ENCODE measurements at regions not wholly inside any gene's neighbourhood (a gene's known extent, or its start where the extent isn't known, plus 50 kb on each side); places are given as distances from the start of the nearest gene placed in this dataset.
A peak's percentile ranks its signal among the peaks of the same experiment; 100 is the strongest.

DNA sequence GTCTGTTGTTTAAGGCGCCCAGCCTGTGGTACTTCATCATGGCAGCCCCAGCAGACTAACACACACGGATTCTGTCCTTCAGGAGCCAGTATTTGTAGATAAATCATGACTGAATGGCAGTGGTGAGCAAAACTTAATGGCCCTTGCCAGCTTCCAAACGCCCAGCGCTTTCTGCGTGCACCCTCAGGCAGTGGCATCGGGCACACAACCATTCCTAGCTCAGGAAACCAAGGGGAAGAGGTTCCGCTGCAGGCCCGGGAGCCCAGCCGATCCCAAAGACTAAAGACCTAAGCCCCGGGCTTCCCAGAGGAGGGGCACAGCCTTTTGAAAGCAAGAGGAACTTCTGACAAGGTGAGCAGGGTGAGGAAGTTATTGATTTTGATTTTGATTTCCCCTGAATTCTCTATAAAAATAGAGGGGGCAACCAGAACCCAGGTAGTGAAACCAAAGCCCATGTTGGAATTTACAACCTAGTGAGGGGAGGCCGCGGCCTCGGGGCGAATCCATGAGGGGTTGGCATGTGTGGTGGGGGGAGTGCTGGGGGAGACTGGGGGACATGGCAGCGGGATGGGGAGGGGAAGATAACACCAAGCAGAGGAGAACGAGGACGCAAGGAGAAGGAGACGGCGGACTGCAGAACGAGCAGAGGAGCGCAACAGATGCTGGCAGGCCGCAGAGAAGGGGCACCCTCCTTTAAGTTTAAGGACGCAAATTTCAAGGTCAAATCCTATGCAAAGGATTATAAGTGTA lies 79.9 kb upstream of the SEPTIN5 start:
- DNase-seq, result no peak
- intact Hi-C loops (cut with DNase I), result loop anchor here (5.0 to 10.0 kb wide), 3 partner anchors 60 to 490 kb away; partner anchors contain the start of gene ESS2 (in 1 of the 2)
- ATAC-seq, result no peak

DNA sequence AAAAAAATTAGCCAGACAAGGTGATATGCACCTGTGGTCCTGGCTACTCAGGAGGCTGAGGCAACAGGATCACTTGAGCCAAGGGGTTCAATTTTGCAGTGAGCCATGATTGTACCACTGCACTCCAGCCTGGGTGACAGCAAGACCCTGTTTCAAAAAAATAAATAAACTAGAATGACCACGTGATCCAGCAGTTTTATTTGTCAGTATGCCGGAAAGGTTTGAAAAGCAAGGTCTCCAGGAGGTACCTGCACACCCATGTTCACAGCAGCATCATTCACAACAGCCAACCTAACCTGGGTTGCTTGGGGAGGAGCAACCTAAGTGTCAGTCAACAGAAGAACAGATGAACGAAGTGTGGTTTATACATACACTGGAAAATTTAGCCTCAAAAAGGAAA lies 78.7 kb upstream of the SEPTIN5 start:
- DNase-seq (no peak), ATAC-seq (no peak)
- intact Hi-C loops (cut with DNase I), result loop anchor here (10.0 kb wide), 2 partner anchors 59 to 491 kb away; partner anchors contain the start of gene ESS2 (in 1 of the 2)

- ATAC-seq, result no peak
- intact Hi-C loops (cut with DNase I), result loop anchor here (10.0 kb wide), 2 partner anchors 58 to 492 kb away; partner anchors contain the start of gene ESS2 (in 1 of the 2)
- no peak for DNase-seq
Observed at GRCh38 chr22:19636696-19637407, 77.5 kb upstream of the SEPTIN5 start.

DNA sequence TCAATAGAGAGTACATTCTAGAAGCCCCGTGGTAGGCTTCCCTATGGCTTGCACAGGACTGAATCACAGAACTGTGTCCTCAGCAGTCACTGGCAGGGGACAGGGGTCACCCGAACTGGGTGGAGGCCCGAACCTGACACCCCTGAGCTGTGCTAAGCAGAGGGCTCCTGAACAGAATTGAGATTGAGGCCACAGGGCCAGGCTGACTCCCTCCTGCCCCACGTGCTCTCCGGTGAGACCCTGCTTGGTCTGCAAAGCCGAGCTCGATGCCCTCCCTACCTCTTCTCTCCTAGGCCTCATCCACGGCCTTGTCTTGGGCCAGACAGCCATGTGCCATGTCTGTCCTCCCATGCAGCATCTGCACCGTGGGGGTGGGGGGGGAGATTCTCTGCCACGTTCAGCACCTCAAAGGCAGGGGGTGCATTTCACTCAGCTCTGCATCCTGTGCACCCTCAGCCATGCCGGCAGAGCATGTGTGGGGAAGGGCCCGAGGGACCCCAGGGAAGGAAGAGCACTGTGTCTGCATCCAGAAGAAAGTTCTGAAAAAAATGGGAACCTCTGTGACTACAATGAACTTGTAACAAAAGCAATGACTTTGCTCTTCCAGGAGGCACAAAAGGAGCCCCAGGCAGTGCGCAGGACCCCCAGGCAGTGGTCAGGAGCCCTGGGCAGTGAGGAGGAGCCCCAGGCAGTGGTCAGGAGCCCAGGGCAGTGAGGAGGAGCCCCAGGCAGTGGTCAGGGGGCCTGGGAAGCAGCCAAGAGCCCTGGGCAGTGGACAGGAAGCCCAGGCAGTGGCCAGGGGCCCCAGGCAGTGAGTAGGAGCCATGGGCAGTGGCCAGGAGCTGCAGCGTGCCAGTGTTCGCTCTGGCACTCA lies 76.7 kb upstream of the SEPTIN5 start:
- DNase-seq (no peak), ATAC-seq (no peak)
- intact Hi-C loops (cut with DNase I), result loop anchor here (10.0 kb wide), 2 partner anchors 57 to 493 kb away; partner anchors contain the start of gene ESS2 (in 1 of the 2)

- no peak for DNase-seq
- no peak for ATAC-seq
- intact Hi-C loops (cut with DNase I), result loop anchor here (10.0 kb wide), 2 partner anchors 56 to 494 kb away; partner anchors contain the start of gene ESS2 (in 1 of the 2)
Observed at GRCh38 chr22:19638282-19639015, 75.9 kb upstream of the SEPTIN5 start.

- no peak for DNase-seq
- intact Hi-C loops (cut with DNase I), result loop anchor here (10.0 kb wide), 2 partner anchors 55 to 495 kb away; partner anchors contain the start of gene ESS2 (in 1 of the 2)
- ATAC-seq, result no peak
Observed at GRCh38 chr22:19639610-19640135, 74.6 kb upstream of the SEPTIN5 start.

DNA sequence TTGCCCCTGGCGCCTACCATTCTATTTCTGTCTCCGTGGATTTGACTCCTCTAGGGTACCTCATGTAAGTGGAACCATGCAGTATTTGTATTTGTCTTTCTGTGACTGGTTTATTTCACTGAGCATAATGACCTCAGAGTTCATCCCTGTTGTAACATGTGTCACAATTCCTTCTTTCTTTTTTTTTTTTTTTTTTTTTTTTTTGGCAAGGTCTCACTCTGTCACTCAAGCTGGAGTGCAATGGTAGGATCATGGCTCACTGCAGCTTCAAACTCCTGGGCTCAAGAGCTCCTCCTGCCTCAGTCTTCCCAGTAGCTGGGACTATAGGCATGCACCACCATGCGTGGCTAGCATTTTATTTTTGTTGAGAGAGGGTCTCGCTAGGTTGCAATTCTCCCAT lies 74.0 kb upstream of the SEPTIN5 start:
- DNase-seq (no peak), ATAC-seq (no peak)
- intact Hi-C loops (cut with DNase I), result no loop called here

DNA sequence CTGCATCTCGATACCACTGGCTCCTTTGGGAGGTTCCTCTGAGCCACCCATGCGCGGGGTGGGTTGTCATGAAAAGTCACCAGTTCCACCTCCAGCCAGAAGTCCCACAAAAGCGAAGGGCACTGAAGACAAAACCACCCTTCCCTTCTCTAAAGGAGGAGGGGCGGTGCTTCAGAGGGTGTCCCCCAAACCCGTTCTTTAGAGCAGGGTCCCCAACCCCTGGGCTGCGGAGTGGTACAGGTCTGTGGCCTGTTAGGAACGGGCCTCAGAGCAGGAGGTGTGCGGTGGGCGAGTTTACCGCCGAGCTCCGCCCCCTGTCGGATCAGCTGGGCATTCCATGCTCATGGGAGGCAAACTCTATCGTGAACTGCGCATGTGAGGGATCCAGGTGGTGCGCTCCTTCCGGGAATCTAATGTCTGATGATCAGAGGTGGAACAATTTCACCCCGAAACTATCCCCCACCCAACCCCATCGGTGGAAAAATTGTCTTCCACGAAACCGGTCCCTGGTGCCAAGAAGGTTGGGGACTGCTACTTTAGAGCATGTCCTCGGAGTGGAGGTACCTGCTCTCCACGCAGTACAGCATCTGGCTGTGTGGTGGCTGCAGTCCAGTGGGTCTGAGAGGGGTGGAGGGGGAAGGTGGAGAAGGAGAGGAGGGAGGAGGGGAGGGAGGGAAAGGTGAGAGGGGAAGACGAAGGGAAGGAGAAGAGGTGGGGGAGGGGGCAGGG lies 72.9 kb upstream of the SEPTIN5 start:
- no peak for DNase-seq
- ATAC-seq, result peak in 1 of 2 donors; percentile 18
- intact Hi-C loops (cut with DNase I), result no loop called here

DNA sequence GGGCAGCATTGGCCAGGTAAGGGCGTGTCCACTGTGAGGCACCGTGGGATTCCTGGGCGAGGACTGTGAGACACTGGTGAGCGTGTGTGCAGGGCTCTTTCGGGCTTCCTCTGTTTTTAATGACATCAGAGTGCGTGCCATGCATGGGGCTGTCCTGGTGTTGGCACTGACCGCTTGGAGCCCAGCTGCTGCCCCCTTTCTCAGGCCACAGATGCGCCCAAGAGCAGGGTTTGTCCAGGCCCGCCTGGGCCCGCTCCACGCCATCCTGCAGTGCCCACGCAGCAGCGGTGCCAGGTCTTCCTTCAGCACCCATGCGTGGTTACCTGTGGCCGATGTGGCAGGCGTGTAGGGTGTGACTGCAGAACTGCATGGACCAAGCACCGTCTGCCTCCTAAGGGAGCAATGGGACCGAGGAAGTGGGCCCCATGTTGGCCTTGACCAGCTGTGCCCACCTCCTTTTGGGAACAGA lies 72.3 kb upstream of the SEPTIN5 start:
- ATAC-seq (no peak), DNase-seq (no peak)
- intact Hi-C loops (cut with DNase I), result no loop called here

GRCh38 chr22:19643448-19644313 lies 70.6 kb upstream of the SEPTIN5 start:
- intact Hi-C loops (cut with DNase I), result no loop called here
- DNase-seq, result no peak
- ATAC-seq, result peak in 1 of 2 donors; percentile 27

- intact Hi-C loops (cut with DNase I), result no loop called here
- DNase-seq (no peak), ATAC-seq (peak in 1 of 2 donors; percentile 70)
Observed at GRCh38 chr22:19644314-19645223, 69.7 kb upstream of the SEPTIN5 start.

- intact Hi-C loops (cut with DNase I), result no loop called here
- peak; percentile 7 for DNase-seq
- ATAC-seq, result no peak
Observed at GRCh38 chr22:19645391-19645790, 68.9 kb upstream of the SEPTIN5 start.

- no peak for ATAC-seq
- intact Hi-C loops (cut with DNase I), result no loop called here
- no peak for DNase-seq
Observed at GRCh38 chr22:19645905-19646304, 68.4 kb upstream of the SEPTIN5 start.

DNA sequence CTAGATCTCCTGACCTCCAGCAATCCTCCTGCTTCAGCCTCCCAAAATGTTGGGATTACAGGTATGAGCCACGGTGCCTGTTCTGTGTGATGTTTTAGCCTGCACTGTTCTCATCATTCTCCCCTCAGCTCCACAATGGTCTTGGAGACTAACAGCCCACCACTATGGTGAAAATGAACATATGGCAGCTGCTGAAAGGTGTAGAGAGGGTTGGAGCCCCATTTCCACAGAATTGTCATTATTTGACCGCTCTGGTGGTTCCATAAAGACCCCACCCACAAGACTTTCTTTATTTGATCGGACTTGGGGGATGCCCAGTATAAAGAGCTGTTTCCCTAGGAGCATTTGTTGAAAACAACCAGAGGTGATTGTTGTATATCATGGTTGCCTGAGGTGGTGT lies 67.9 kb upstream of the SEPTIN5 start:
- ATAC-seq (no peak), DNase-seq (no peak)
- intact Hi-C loops (cut with DNase I), result no loop called here

- intact Hi-C loops (cut with DNase I), result no loop called here
- no peak for DNase-seq
- ATAC-seq, result no peak
Observed at GRCh38 chr22:19648419-19648929, 65.8 kb upstream of the SEPTIN5 start.

Measured in left cardiac atrium (tissue), 4 donors.